CD4-positive, alpha-beta T cell treated with Interleukin-10 for 1 hour (primary cell): ENCODE measurements at regions not wholly inside any gene's neighbourhood (a gene's known extent, or its start where the extent isn't known, plus 50 kb on each side); places are given as distances from the start of the nearest gene placed in this dataset.
"Not testable (repeated sequence)": the region's sequence is repeated elsewhere in the genome, so short reads cannot be mapped to it uniquely, and the experiment has no call there.

Experiments
- DNase-seq: peaks from one replicate; pipeline ENCODE4 v3.0.0-alpha.2; 2020

- DNase-seq, result no peak
Observed at GRCh38 chr1:2955652-2956051, 65.6 kb upstream of the ACTRT2 start.

GRCh38 chr1:2956576-2956975 is 64.7 kb upstream of the ACTRT2 start:
- no peak for DNase-seq

GRCh38 chr1:2957329-2957728 is 63.9 kb upstream of the ACTRT2 start:
- DNase-seq, result no peak

GRCh38 chr1:2959881-2960280 is 61.4 kb upstream of the ACTRT2 start:
- DNase-seq, result not testable (repeated sequence)

- no peak for DNase-seq
Observed at GRCh38 chr1:2961081-2961480, 60.2 kb upstream of the ACTRT2 start.

- no peak for DNase-seq
Observed at GRCh38 chr1:2961661-2962060, 59.6 kb upstream of the ACTRT2 start.

- no peak for DNase-seq
Observed at GRCh38 chr1:2962061-2962460, 59.2 kb upstream of the ACTRT2 start.

GRCh38 chr1:2962541-2962940 is 58.7 kb upstream of the ACTRT2 start:
- no peak for DNase-seq

GRCh38 chr1:2962946-2963345 is 58.3 kb upstream of the ACTRT2 start:
- DNase-seq, result no peak

GRCh38 chr1:2965676-2966075 is 55.6 kb upstream of the ACTRT2 start:
- no peak for DNase-seq

GRCh38 chr1:2966449-2967328 is 54.6 kb upstream of the ACTRT2 start:
- DNase-seq, result no peak

GRCh38 chr1:2967329-2967725 is 53.9 kb upstream of the ACTRT2 start:
- no peak for DNase-seq

GRCh38 chr1:2967881-2968280 is 53.4 kb upstream of the ACTRT2 start:
- DNase-seq, result no peak

- DNase-seq, result no peak
Observed at GRCh38 chr1:2968471-2968881, 52.8 kb upstream of the ACTRT2 start.

GRCh38 chr1:2969011-2969844 is 52.0 kb upstream of the ACTRT2 start:
- no peak for DNase-seq

- DNase-seq, result no peak
Observed at GRCh38 chr1:2969845-2970291, 51.4 kb upstream of the ACTRT2 start.

- no peak for DNase-seq
Observed at GRCh38 chr1:2970311-2971071, 50.8 kb upstream of the ACTRT2 start.

- DNase-seq, result no peak
Observed at GRCh38 chr1:2971101-2971501, 50.2 kb upstream of the ACTRT2 start.
